ENCODE measurements at regions not wholly inside any gene's neighbourhood (a gene's known extent, or its start where the extent isn't known, plus 50 kb on each side); places are given as distances from the start of the nearest gene placed in this dataset.

- no peak for TF ChIP-seq CTCF (IDR thresholded peaks at IDR 0.05; ENCODE audit: low read depth, low read length, missing control alignments)
- in situ Hi-C loops (cut with HindIII; ENCODE audit: low sequenced_read_pairs): loop anchor here (10.0 to 25.0 kb wide), 2 partner anchors 153 to 539 kb away; no protein-coding TSS in a partner anchor
- DNase-seq (ENCODE audit: low read depth): no peak
- no peak overlapping the region for H3K4me3 ChIP-seq (ENCODE audit: low read depth, low read length)
Observed at GRCh38 chr2:16765356-16765755, 99.7 kb upstream of the CYRIA start.

GRCh38 chr2:16764487-16764886 lies 98.9 kb upstream of the CYRIA start:
- DNase-seq (ENCODE audit: low read depth): no peak
- no peak overlapping the region for H3K4me3 ChIP-seq (ENCODE audit: low read depth, low read length)
- in situ Hi-C loops (cut with HindIII; ENCODE audit: low sequenced_read_pairs): loop anchor here (10.0 to 25.0 kb wide), 2 partner anchors 152 to 540 kb away; no protein-coding TSS in a partner anchor
- no peak for TF ChIP-seq CTCF (IDR thresholded peaks at IDR 0.05; ENCODE audit: low read depth, low read length, missing control alignments)

- TF ChIP-seq CTCF (IDR thresholded peaks at IDR 0.05; ENCODE audit: low read depth, low read length, missing control alignments): no peak
- no peak overlapping the region for H3K4me3 ChIP-seq (ENCODE audit: low read depth, low read length)
- DNase-seq (ENCODE audit: low read depth): no peak
- in situ Hi-C loops (cut with HindIII; ENCODE audit: low sequenced_read_pairs): loop anchor here (10.0 to 25.0 kb wide), 2 partner anchors 151 to 541 kb away; no protein-coding TSS in a partner anchor
Observed at GRCh38 chr2:16763493-16763899, 97.9 kb upstream of the CYRIA start.

GRCh38 chr2:16763056-16763455 lies 97.4 kb upstream of the CYRIA start:
- no peak for TF ChIP-seq CTCF (IDR thresholded peaks at IDR 0.05; ENCODE audit: low read depth, low read length, missing control alignments)
- no peak overlapping the region for H3K4me3 ChIP-seq (ENCODE audit: low read depth, low read length)
- DNase-seq (ENCODE audit: low read depth): no peak
- in situ Hi-C loops (cut with HindIII; ENCODE audit: low sequenced_read_pairs): loop anchor here (10.0 to 25.0 kb wide), 2 partner anchors 151 to 542 kb away; no protein-coding TSS in a partner anchor

GRCh38 chr2:16760426-16760825 lies 94.8 kb upstream of the CYRIA start:
- H3K4me3 ChIP-seq (ENCODE audit: low read depth, low read length): no peak overlapping the region
- in situ Hi-C loops (cut with HindIII; ENCODE audit: low sequenced_read_pairs): loop anchor here (10.0 to 25.0 kb wide), 2 partner anchors 148 to 544 kb away; no protein-coding TSS in a partner anchor
- DNase-seq (ENCODE audit: low read depth): no peak
- TF ChIP-seq CTCF (IDR thresholded peaks at IDR 0.05; ENCODE audit: low read depth, low read length, missing control alignments): no peak

GRCh38 chr2:16756831-16757644 lies 91.4 kb upstream of the CYRIA start:
- in situ Hi-C loops (cut with HindIII; ENCODE audit: low sequenced_read_pairs): loop anchor here (25.0 kb wide), 1 partner anchor 145 kb away; no protein-coding TSS in a partner anchor
- no peak overlapping the region for H3K4me3 ChIP-seq (ENCODE audit: low read depth, low read length)
- TF ChIP-seq CTCF (IDR thresholded peaks at IDR 0.05; ENCODE audit: low read depth, low read length, missing control alignments): peak; percentile 71
- peak; percentile 28 for DNase-seq (ENCODE audit: low read depth)
